ENCODE measurements at regions not wholly inside any gene's neighbourhood (a gene's known extent, or its start where the extent isn't known, plus 50 kb on each side); places are given as distances from the start of the nearest gene placed in this dataset.

DNA sequence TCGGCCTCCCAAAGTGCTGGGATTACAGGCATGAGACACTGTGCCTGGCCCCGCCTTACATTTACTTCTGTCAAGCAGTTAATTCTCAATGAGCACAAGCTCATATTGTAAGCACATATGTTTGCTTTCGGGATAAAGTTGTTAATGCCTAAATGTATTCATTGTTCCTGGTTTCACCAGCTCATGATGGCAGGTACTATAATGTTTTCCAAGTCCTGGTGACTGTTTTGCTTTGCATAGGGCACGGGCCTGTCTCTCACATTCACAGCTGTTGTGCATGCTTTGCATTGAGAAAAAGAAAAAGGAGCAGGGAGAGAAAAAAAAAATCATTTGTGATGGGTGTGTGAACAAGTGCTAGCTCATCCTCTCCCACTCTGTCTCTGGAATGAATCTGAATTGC lies 661.2 kb upstream of the TENM3 start:
- DNase-seq: no peak

DNA sequence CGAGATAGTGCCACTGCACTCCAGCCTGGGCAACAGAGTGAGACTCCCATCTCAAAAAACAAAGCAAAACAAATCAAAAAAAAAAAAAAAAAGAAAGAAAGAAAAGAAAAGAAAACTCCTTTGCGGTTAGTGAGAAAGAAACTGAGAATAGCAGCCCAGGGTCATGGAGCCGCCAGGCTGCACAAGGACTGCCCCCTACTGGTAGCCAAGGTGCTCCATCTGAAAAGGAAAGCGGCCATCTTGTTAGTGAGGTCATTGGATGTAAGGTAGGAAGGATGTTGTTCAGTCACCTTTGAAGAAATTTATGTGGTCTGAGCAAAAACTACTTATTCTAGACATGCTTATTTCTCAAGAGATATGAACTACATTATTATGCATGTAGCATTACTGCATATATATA lies 660.6 kb upstream of the TENM3 start:
- DNase-seq: no peak

DNA sequence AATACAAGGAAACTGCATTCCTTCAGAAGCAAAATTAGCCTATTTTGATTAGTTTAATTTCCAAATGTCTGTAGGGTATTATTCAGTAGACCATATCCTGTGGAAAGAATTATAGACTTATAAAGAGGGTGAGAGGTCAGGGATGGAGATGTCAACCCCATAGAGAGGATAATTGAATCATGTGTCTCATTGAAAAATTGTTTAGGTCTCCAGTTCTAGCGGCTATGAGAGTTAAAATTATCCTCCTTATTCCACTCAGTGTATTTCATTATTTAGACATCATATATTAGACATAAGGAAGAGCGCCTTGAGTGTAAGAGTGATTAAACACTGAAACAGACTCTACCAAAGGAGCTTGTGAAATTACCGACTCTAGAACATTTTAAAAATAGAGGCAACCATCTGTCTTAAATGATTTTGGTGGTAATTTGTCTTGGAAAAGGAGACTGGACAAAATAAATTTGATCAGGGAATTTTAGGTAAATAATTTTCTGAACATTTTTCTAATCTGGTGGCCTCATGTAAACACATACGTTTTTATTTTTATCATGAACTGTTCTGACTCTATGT lies 654.4 kb upstream of the TENM3 start:
- no peak for DNase-seq

DNA sequence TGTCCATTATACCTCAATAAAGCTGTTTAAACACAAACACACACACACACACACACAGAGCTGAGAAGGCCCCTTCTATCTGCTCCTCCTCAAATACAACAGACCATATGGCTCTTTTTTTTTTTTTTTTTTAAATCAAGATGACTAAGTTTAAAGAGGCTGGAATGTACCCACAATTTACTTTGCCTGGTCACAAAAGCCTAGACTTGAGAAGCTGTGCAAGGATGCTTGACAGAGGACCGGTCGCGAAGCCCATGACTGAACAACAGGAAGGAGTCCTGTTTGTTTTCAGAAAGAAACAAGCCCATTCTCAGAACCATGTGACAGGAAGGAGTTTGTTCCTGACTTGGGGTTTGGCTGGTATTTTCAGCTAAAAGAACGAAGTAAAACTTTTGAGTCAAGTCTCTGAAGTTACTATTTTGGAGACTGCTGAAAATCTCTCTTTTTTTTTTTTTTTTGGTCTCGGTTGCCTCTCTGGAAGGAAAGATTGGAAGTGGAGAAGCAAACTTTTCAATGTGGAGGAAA lies 650.9 kb upstream of the TENM3 start:
- no peak for DNase-seq

DNA sequence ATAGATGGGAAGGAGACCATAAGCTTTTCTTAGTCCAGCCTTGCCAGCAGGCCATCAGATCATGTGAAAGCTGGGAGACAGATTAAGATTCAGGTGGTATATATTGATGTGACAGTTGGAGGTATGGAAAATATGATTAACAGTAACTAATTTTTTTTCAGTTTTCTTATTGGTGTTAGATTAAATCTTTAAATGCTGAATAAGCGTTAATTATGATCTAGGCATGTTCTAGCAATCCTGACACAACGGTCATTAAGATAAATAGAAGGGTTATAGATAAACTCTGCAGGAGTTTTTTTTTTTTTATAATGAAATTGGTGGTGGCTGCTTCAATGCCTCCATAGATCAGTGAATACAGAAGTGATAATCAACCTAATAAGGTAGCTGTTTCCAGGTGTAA lies 649.5 kb upstream of the TENM3 start:
- no peak for DNase-seq

DNA sequence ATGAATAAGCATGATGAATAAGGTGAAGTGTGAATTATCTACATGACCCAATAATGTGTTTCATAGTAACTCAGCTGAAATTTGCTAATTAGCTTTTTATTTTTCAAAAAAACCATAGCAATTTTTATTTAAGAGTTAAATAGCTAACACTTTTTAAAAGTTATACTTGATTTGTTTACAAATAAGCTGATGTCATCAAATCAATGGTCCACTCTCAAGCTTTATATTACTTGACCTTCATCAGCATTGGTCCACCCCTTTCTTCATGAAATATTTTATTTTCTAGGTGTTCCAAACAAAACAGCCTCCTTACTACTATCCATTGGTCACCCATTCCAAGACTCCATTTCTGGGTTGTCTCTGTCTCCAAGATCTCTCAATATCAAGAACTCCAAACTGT lies 649.0 kb upstream of the TENM3 start:
- no peak for DNase-seq

DNA sequence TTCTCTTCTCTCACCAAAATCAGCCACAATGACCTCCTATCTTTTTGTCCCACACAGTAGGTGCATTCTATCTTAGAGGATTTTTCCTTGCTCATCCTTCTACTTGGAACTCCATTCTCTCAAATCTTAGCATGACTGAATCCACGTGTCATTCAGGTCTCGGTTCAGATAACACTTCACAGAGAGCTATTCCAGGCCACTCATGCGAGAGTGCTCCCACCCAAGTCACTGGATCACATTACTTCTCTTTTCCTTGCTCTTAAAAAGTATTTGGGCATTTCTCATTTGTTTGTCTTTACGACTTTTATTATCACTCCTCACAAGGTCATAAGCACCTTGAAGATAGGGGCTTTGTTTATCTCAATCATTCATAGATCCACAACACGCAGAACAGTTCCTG lies 647.5 kb upstream of the TENM3 start:
- no peak for DNase-seq

DNA sequence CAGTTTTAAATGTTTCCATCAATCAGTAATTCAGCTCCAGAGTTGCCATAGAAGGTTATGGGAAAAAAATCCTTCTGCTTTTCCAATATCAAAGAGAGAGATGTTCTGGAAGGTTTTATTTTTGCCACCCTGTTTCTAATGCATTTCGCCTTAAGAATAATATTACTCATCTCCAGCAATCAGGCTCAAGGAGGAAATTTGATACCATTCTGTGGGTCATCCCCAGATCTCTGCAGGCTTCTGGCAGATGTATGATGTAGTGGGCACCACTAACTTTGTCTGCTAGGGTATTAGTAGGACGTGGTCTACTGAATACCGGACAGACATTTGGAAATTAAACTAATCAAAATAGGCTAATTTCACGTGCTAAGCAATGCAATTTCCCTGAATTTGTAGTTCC lies 645.4 kb upstream of the TENM3 start:
- no peak for DNase-seq

DNA sequence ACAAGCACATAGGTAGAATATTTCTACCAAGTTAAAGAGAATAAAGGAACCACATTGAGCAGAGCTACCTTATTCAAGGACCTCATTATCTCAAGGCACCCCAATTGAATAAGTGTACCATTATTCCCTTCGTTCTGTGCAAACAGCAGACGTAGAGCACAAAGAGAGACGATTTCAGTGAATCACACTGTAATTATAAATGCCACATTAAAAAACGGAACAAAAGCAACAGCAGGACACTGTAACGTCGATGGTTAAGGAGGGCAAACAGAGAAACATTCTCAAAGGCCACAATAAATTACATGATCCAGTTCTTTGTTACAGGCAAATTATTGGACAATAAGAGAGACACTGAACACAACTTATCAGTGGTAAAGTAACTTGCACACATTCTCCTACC lies 644.1 kb upstream of the TENM3 start:
- DNase-seq: no peak

DNA sequence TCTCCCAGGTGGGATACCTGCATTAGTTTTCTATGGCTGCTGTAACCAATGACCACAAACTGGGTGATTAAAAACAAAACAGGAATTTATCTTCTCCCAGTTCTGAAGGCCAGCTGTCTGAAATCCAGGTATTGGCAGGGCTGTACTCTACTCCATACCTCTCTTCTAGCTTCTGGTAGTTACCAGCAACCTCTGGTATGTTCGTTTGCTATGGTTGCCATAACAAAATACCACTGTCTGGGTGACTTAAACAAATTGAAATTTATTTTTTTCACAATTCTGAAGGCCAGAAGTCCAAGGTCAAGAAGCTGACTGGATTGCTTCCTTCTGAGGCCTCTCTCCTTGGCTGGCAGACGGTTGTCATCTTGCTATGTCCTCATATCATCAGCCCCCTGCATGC lies 642.1 kb upstream of the TENM3 start:
- no peak for DNase-seq

DNA sequence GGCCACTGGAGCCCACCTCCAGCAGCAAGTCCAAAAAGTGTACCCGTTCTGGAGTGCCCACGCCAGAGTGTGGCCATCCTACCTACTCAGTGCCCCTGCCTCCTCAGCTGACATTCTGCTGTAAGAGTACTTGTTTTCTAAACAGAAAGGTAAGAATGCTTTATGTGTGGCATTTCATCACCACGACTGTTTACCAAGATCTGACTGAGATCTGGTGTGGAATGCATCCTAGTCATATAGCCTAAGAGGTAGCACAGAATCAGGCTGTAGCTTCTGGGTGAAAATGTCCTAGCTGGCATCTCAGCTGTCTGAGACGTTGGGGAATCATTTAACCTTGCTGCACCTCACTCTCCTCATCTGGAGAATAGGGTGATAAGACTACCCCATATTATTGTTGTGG lies 638.7 kb upstream of the TENM3 start:
- DNase-seq: no peak

DNA sequence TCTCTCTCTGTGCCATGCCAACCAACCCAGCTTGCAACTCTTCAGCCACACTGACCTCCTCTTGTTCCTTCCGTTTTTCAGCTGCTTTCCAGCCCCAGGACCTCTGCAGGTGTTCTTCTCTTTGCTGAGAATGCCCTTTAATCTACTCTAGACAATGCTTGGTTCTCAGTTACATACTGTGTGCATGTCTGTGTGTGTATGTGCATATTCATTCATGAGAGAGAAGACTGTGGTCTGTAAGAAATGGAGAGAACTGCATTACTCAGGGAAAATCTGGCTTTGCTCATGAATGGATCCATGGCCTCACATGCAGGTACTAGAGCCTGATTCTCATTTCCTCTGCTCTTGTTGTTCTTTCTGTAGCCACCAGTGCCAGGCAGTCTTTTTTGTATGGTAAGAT lies 636.9 kb upstream of the TENM3 start:
- no peak for DNase-seq

DNA sequence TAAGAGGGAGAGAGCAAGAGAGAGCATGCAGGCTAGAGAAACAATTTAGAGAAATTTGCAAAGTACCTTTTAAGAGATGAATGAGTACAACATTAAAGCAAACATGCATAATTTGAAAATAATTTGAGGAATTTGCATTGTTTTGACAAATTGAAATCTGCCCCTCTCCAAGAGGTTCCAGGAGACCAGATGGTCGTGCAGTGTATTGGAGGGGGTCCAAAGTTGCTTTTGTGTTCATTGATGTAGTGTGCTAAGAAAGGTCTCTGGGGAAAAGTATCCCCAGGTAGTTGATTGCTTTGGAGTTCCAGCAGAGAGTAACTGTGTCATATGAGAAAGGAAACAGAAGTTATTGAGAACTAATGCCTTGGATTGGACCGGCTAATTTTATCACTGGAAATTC lies 635.0 kb upstream of the TENM3 start:
- DNase-seq: no peak

DNA sequence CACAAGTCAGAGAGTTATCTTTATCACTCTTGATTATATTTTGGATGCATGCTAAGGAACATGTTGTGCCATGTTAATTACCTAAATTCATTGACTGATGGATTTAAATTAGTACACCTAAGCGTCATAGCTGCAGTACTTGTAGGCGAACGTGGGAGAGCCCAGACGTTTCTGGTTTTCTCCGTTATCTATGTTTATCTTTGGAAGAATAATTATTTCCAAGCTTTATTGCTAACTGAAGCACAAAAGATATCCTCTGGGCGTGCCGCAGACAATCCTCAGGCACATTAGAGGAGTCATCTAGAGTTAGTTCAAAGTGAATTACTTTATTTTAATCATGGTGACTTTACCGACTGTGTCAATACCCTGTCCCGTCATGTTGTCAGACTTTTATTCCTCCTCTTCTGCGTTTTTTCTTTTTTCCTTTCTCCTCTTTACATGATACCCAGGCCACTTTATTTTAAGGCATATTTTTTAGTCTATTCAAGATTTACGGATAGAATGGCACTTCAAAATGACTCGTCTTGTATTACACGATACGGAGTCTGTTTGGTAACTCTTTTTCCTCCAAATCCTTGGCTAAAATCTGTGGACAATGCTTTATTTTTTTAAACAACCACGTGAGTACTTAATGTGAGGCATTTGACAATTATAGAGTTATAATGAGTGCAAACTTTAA lies 632.0 kb upstream of the TENM3 start:
- no peak for DNase-seq

DNA sequence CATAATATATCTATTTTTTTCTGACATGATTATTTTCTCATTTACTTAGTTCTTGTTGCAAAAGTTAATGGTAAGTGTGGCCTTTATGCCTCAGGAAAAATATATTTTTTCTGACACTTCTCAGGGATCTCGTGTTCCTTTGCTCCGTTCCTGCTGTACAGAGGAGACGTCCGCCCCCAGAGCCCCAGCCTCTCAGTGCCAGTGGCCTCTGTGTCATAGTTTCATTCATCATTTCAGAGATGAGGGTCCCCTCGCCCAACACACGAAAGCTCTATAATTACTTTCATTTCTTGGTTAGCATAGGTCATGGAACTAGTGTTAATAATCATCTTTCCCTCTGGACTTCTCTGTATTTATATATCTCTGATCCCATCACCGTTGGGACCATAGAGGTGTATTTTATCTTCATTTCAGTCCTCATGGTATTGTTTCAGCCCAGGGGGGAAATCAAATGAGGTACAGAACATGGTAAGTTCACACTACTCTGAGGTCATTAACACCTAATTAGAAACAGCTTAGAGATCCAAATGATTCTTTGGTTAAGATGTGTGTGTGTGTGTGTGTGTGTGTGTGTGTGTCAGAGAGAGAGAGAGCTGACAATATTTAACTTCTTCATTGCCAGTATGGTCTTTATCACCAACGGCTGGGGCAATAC lies 631.1 kb upstream of the TENM3 start:
- DNase-seq: no peak

DNA sequence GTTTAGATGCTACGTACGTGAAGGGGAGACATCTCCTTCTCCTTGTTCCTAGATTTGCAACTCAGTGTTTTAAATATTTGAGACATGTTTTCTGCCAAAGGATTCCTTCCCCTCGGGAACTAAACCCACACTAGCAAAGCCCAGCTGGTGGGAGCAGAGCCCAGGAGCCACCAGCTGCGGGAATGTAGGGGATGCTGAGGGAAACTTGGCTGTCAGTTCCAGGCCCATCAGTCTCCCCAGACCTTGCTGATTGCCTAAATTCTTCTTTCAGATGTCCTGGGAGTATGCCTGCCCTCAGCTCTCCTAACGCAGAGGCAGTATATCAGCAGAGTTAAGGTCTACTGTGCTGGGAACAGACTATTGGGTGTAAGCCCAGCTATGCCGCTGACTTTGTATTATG lies 630.0 kb upstream of the TENM3 start:
- DNase-seq: no peak

DNA sequence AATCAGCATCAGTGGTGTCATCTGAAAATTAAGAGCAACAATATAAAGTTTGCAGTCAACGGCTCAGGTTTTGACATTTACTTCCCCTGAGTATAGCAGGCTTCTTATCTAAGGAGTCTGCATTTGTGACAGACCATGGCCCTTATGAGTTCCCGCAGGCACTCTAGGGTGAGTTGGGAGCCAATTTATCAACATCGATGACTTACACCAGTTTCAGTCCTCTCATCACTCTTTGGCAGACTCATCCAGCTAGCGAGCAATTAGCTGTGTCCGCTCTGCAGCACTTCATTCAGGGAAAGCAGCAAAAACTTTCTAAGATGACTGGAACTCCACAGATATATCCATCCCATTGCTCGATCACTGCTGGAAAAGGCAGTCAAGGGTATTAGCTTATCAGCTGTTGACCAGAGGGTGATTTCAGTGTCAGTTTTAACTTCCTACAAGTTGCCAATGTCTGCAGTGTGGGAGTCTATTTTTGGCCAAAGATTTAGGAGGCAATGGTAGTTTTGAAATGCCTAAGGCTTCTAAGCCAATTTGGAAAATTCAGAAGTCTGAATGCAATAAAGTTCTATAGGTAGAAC lies 625.1 kb upstream of the TENM3 start:
- DNase-seq: no peak

DNA sequence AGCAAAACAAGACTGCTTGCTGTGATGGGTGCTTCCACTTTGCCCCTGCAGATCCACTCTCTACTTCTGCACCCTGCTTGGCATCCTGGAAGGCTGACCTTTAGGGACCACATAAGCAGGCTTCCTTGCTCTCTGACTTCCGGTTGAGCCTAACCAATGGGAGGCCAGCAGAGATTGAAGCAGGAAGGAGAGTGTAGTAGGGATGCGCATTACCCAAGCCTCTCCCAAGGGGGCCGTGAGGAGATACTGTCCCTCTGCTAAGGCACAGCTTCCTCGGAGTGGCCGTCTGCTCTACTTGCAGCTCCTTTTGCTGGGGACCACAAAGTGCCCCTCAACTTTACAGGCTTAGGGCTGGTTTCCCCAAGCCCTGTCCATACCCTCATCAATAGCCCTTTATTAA lies 624.3 kb upstream of the TENM3 start:
- no peak for DNase-seq

DNA sequence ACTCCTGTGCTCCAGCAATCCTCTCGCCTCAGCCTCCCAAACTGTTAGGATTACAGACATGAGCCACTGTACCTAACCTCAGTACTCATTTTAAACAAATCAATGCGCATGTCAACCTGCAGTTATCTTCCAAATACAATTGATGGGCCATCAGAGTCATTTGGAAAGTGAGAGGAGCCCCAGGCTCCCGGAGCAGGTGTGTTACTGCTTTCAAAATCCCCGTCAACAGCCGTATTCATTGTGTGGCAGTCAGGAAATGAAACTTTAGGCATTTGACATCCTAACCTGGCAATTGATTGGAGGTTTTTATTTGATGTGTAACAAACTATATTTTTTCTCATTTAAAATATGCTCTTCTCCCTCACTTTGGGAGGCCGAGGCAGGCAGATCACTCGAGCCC lies 623.6 kb upstream of the TENM3 start:
- no peak for DNase-seq

DNA sequence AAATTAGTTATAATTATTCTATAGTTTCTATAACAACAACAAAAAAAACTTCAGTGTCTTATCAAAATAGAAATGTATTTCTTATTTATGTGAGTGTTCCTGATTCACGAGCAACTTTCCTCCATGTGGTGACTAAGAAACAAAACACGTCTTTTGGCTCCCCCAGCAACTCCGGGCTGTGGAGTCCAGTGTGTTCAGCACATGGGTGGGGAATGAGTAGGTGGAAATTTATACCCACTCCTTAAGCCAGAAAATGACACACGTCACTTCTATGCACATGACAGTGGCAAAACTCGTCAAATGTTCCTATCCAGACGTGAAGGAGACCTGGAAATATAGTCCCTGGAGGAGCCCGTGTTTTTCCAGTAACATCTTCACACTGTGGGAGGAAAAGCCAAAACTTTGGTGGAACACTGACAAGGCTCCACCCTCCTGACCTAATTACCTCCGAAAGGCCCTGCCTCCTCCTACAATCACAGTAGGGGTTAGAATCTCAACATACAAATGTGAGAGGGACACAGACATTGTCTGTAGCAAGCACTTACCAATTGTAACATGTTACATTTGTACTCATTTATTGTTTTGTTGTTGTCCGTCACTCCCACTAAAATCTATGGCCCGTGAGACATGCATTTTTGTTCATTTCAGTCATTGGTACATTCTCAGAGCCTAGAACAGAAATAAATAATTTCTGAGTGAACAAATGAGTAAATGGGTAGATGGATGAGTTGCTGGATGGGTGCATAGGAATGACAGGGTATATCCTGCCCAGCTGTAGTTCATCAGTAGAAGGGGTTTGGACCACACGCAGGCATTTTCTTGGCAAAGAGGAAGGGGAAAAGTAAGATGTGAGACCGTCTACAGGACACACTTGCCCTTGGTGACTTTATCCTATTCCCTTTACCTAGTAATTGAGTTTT lies 605.8 kb upstream of the TENM3 start:
- no peak for DNase-seq

DNA sequence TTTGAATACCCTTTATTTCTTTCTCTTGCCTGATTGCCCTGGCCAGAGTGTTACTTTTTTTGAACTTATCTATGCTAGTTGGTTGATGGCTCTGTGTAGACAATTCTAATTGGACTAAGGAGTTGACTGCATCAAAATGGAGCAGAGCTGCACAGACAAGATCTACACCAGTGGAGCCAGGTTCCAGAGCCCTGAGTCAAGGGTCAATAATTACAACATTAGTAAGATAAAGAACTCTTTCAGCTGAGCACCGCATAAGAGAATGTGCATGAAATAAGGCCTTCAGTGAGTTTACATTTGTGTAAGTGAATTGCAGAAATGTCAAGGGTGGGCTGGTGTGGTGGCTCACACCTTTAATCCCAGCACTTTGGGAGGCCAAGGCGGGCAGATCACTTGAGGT lies 599.7 kb upstream of the TENM3 start:
- no peak for DNase-seq

DNA sequence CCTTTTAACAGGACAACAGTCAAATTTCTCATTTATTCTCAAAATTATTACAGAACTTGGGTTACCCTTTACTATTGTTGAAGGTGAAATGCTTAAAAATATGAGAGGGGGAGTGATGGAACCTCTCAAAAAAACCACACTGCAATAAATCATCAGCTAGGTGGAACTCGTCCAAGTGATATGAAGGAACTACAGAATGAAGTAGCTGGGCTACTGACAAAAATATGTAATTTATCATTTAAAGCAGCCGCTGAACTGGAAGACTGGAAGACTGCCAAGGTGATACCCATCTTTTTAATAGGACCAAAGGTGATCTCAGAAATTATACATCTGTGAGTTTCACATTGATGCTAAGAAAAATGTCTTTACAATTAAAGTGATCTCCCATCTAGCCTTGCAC lies 597.7 kb upstream of the TENM3 start:
- no peak for DNase-seq

DNA sequence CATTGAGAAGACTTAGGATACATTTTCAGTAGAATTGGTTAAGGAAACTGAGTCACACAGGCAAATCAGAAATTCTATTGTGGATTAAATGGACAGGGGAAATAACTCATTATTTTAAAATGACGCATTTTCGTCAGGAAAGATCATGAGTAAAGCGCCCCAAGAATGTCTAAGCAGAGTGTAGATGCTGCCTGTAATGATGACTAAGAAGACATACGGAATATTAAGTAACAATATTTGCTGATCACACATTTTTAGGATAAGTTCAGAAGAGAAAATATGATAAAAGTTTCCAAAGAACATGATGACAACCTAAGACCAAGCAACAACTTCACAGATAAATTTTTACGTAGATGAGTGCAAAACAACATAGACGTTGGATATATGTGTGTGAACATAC lies 596.3 kb upstream of the TENM3 start:
- no peak for DNase-seq

Measured in activated T-cell treated with anti-CD3 and anti-CD28 coated beads for 4 hours (primary cell).